ENCODE measurements at regions not wholly inside any gene's neighbourhood (a gene's known extent, or its start where the extent isn't known, plus 50 kb on each side); places are given as distances from the start of the nearest gene placed in this dataset.

- DNase-seq: no peak
Observed at GRCh38 chr9:84589542-84589941, 80.0 kb upstream of the NTRK2 start.

GRCh38 chr9:84590706-84591105, 78.8 kb upstream of the NTRK2 start:
- DNase-seq: no peak

GRCh38 chr9:84592918-84593317, 76.6 kb upstream of the NTRK2 start:
- DNase-seq: no peak

- no peak for DNase-seq
Observed at GRCh38 chr9:84593352-84593751, 76.2 kb upstream of the NTRK2 start.

- DNase-seq: no peak
Observed at GRCh38 chr9:84597131-84597530, 72.4 kb upstream of the NTRK2 start.

- no peak for DNase-seq
Observed at GRCh38 chr9:84598921-84599636, 70.5 kb upstream of the NTRK2 start.

GRCh38 chr9:84600739-84601138, 68.8 kb upstream of the NTRK2 start:
- no peak for DNase-seq

- DNase-seq: no peak
Observed at GRCh38 chr9:84604223-84604622, 65.3 kb upstream of the NTRK2 start.

GRCh38 chr9:84609779-84610178, 59.8 kb upstream of the NTRK2 start:
- DNase-seq: no peak

- no peak for DNase-seq
Observed at GRCh38 chr9:84613431-84613830, 56.1 kb upstream of the NTRK2 start.

- no peak for DNase-seq
Observed at GRCh38 chr9:84615544-84615943, 54.0 kb upstream of the NTRK2 start.

- DNase-seq: no peak
Observed at GRCh38 chr9:84617411-84618029, 52.0 kb upstream of the NTRK2 start.
